HEK293T (cell line): ENCODE measurements at regions not wholly inside any gene's neighbourhood (a gene's known extent, or its start where the extent isn't known, plus 50 kb on each side); places are given as distances from the start of the nearest gene placed in this dataset.

ENCODE experiments used
- CTCF ChIA-PET: fragments of 350-600 bp; formaldehyde crosslinking; extraction: SDS; loops from one replicate; lab custom pipeline; 2021; ENCODE audit warnings: antibody characterized with exemption, inconsistent platforms; lab: Yijun Ruan, JAX
- POLR2A ChIA-PET: fragments of 350-600 bp; formaldehyde crosslinking; extraction: SDS; loops from one replicate; lab custom pipeline; 2020; ENCODE audit warnings: antibody characterized with exemption, inconsistent platforms; lab: Yijun Ruan, JAX
- DNase-seq: peaks from one replicate; pipeline ENCODE4 v3.0.0; 2012; ENCODE audit warnings: mixed read lengths; ENCODE audit errors: extremely low spot score
- ARNT ChIP-seq: fragments of 450-650 bp; IDR thresholded peaks from 2 replicates; pipeline ENCODE4 v1.6.1; 2017; ENCODE audit warnings: mild to moderate bottlenecking
- BHLHE40 ChIP-seq: fragments of 450-650 bp; IDR thresholded peaks from 2 replicates; pipeline ENCODE4 v1.6.1; 2016; ENCODE audit warnings: mild to moderate bottlenecking, moderate library complexity, borderline replicate concordance
- CTBP1 ChIP-seq: fragments of 450-650 bp; IDR thresholded peaks from 2 replicates; pipeline ENCODE4 v1.6.1; 2016; ENCODE audit warnings: borderline replicate concordance
- ELF4 ChIP-seq: fragments of 450-650 bp; IDR thresholded peaks from 2 replicates; pipeline ENCODE4 v1.6.1; 2017; ENCODE audit warnings: antibody characterized with exemption
- FOXA1 ChIP-seq: fragments of 450-650 bp; IDR thresholded peaks from 2 replicates; pipeline ENCODE4 v1.6.1; 2016; ENCODE audit warnings: mild to moderate bottlenecking
- FOXK2 ChIP-seq: fragments of 450-650 bp; IDR thresholded peaks from 2 replicates; pipeline ENCODE4 v1.6.1; 2016; ENCODE audit warnings: mild to moderate bottlenecking
- FOXM1 ChIP-seq: fragments of 450-650 bp; IDR thresholded peaks from 2 replicates; pipeline ENCODE4 v1.6.1; 2017; ENCODE audit warnings: mild to moderate bottlenecking, borderline replicate concordance
- HDGF ChIP-seq: fragments of 450-650 bp; IDR thresholded peaks from 2 replicates; pipeline ENCODE4 v1.6.1; 2017; ENCODE audit warnings: antibody characterized with exemption, borderline replicate concordance
- L3MBTL2 ChIP-seq: fragments of 450-650 bp; conservative IDR thresholded peaks from 2 replicates; pipeline ENCODE4 v1.6.1; 2016; ENCODE audit warnings: mild to moderate bottlenecking
- LEF1 ChIP-seq: fragments of 450-650 bp; IDR thresholded peaks from 2 replicates; pipeline ENCODE4 v1.6.1; 2017; ENCODE audit warnings: mild to moderate bottlenecking, borderline replicate concordance
- NFRKB ChIP-seq: fragments of 450-650 bp; IDR thresholded peaks from 2 replicates; pipeline ENCODE4 v1.6.1; 2016; ENCODE audit warnings: mild to moderate bottlenecking, moderate library complexity
- SP1 ChIP-seq: fragments of 450-650 bp; IDR thresholded peaks from 2 replicates; pipeline ENCODE4 v1.6.1; 2017
- SUZ12 ChIP-seq: fragments of 450-650 bp; IDR thresholded peaks from 2 replicates; pipeline ENCODE4 v1.6.1; 2016; ENCODE audit warnings: mild to moderate bottlenecking
- TARDBP ChIP-seq: fragments of 450-650 bp; IDR thresholded peaks from 2 replicates; pipeline ENCODE4 v1.6.1; 2016
- ZNF384 ChIP-seq: fragments of 450-650 bp; IDR thresholded peaks from 2 replicates; pipeline ENCODE4 v1.6.1; 2016
- TF ChIP-seq, protein P1 (sequence below): fragments of 450-650 bp; IDR thresholded peaks from 2 replicates; pipeline ENCODE4 v1.6.1; 2016

DNA sequence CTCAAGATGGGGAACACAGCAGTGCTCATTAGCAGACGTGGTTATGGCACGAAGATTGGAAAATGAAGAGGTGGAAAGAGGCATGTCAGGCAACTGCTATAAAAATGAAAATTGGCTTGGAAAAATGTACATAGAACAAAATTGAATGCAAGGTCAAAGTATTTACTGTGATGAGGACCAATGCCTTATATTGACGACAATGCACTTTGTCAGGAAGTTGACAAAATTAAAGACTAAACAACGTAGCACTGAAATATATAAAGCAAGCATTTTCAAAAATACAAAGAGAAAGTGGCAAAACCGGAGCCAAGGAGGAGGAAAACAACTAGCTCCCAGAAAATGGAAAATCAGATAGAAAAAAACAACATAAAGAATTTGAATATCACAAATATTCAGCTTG, 113.7 kb upstream of the SGCG start:
- ChIA-PET CTCF (no interaction called here), POLR2A (no interaction called here)
- TF ChIP-seq CTBP1, result no peak
- TF ChIP-seq L3MBTL2, result no peak
- no peak for DNase-seq

DNA sequence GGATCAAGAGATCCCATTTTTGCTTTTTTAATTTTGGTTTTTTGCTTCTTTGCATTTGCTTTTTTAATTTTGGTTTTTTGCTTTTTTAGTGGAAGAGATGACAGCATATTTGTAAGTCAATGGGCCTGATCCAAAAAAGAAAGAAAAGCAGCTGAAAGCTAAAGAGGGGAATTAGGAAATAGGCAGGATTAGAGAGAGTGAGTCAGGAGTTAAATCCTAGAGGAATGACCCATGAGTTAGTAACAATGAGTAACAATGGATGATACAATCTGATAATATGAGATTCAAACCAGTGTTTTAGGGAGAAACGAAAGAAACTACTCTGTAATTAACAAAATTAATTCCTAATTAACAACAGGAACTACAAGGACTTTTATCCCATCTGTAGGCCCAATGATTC, 111.2 kb upstream of the SGCG start:
- POLR2A ChIA-PET, result no interaction called here

DNA sequence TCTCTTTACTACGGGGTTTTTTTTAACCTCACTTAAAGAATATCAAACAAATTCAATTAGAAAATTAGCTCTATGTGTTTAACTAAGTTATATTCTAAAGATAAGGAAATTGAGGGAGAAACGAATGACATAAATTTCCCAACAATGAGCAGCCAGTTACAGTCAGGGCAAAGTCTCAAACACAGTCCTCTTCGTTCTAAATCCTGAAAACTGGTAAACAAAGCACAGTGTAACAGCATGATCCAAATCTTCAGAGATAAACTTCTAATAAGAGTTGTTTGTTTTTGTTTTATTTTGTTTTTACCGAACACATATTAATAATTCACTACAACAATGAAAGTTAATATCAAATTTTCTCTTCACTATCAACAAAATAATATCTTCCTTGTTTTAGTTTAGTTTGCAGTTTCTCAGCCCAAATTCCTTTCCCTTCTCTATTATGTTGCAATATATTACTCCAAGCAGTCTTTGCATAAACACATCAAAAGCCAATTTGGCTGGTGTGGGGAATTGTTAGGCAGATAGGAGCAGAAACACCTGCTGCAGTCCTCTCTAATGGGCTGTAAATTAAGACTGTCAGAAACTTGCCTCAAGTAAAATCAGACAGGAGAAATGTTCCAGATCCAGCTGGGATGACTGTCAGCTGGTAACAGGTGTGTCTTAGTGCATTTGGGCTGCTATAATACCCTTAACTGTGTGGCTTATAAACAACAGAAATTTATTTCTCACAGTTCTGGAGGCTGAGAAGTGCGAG, 106.5 kb upstream of the SGCG start:
- no peak for DNase-seq
- POLR2A ChIA-PET, result no interaction called here
- no peak for TF ChIP-seq FOXA1
- TF ChIP-seq CTBP1, result no peak
- no peak for TF ChIP-seq ELF4
- TF ChIP-seq L3MBTL2, result no peak
- TF ChIP-seq BHLHE40, result no peak
- CTCF ChIA-PET, result no interaction called here

More for the DNA sequence above, 111.2 kb upstream of the SGCG start:
- DNase-seq, result no peak
- CTCF ChIA-PET, result no interaction called here
- TF ChIP-seq FOXK2, result no peak
- no peak for TF ChIP-seq CTBP1
- TF ChIP-seq, protein P1, sequence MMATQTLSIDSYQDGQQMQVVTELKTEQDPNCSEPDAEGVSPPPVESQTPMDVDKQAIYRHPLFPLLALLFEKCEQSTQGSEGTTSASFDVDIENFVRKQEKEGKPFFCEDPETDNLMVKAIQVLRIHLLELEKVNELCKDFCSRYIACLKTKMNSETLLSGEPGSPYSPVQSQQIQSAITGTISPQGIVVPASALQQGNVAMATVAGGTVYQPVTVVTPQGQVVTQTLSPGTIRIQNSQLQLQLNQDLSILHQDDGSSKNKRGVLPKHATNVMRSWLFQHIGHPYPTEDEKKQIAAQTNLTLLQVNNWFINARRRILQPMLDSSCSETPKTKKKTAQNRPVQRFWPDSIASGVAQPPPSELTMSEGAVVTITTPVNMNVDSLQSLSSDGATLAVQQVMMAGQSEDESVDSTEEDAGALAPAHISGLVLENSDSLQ, result no peak
- no peak for TF ChIP-seq NFRKB
- no peak for TF ChIP-seq HDGF
- no peak for TF ChIP-seq ELF4
- no peak for TF ChIP-seq SUZ12
- TF ChIP-seq L3MBTL2, result no peak
- TF ChIP-seq ARNT, result no peak
- TF ChIP-seq FOXA1, result no peak
- no peak for TF ChIP-seq LEF1
- no peak for TF ChIP-seq FOXM1
- no peak for TF ChIP-seq SP1
- no peak for TF ChIP-seq TARDBP

DNA sequence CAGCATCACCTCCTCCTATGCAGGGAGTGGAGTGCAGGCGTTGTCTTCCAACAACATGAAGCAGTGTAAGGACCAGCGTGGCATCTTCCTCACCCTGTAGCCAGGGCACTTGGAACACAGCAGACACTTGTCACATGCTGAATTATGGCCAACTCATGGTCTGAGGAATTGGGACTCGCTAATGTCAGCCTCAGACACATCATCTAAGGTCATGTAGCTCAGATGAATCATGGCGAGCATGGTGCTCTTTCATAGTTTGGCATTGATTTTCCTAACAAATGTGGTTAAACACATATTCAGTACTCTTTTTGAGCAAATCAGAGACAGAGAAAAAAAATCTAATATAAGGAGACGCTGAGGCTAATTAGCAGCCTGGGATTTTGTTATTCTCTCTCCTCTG, 99.6 kb upstream of the SGCG start:
- ChIA-PET POLR2A (no interaction called here), CTCF (no interaction called here)
- no peak for DNase-seq
- TF ChIP-seq, protein P1, result no peak
- TF ChIP-seq FOXA1, result no peak
- no peak for TF ChIP-seq TARDBP
- no peak for TF ChIP-seq HDGF
- no peak for TF ChIP-seq SP1
- no peak for TF ChIP-seq ELF4

DNA sequence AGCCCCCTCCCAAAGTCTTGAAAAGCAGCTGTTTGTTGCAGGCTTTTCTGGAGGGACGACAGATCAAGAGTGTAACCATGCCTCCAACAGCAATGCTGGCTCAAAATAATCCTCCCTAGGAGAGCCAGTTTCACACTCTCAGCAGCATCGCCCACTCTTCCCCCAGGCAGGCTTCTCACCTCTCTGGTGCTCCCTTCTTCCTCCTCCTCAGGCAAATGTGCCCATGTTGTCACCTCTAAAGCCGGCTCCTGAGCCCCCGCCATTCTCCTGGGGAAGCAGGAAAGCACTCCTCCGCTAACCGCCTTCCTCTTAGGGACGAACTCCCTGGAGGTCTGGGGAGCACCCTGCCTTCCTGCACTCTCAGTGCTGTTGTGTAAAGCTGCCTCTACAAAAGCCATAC, 98.9 kb upstream of the SGCG start:
- CTCF ChIA-PET, result no interaction called here
- POLR2A ChIA-PET, result no interaction called here
- TF ChIP-seq NFRKB (no peak), ZNF384 (no peak)
- TF ChIP-seq, protein P1, result no peak
- DNase-seq, result no peak

DNA sequence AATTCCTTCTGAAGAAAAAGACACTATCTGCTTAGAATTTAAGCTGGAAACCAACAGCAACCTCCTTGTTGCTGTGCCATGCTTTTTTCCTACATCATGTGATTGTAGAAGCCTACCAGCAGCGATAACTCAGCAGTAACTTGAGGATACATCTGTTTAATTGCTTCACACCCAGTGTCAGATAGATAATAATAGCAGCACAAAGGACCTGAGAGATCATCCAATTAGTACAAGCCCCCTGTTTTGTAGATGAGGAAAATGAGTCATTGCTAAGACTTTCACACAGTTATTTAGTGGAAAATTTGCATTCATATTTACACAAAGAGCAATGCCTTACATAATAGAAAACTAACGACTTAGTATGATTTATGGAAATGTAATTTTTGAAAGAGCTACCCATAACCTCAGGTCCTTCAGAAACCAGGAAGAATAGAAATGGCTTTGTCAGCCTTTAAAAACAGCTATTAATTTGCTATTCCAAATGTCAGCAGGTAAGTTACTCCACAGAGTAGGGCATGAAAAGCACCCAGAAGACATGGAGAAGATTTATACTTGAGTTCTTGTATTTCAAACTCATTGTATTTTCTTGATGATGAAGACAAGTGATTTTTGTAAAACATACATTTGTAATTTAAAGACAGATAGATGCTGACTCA, 93.7 kb upstream of the SGCG start:
- TF ChIP-seq ELF4 (no peak), NFRKB (no peak), L3MBTL2 (no peak), ZNF384 (no peak), FOXK2 (no peak), TARDBP (no peak), BHLHE40 (no peak)
- DNase-seq, result no peak
- ChIA-PET CTCF (interaction anchor here (0.6 kb wide), 1 partner anchor 57 kb away, joined by 6 read pairs; no protein-coding TSS in a partner anchor), POLR2A (no interaction called here)

DNA sequence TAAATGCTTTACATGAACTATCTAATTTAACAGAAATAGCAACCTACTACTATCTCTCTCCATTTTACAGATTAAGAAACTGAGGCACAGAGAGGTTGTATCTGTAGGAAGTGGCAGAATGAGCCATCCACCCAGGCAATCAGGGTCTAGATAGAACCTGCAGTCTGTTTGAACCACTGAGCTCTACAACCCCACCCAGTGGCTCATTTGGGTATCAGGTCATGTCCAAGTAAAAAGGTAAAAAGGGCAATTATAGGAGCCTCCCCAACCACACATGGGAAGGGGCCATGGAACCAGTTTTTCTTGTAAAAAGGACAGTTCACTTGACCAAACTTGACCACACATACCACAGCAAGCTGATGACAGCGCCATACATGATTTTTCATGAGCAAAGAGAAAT, 92.9 kb upstream of the SGCG start:
- TF ChIP-seq ZNF384 (no peak), FOXA1 (no peak), NFRKB (no peak), ELF4 (no peak), BHLHE40 (no peak), L3MBTL2 (no peak), FOXM1 (no peak), LEF1 (no peak), HDGF (no peak), SP1 (no peak), ARNT (no peak), FOXK2 (no peak), SUZ12 (no peak), CTBP1 (no peak), TARDBP (no peak)
- TF ChIP-seq, protein P1, result no peak
- CTCF ChIA-PET, result no interaction called here
- peak; percentile 31 for DNase-seq
- POLR2A ChIA-PET, result no interaction called here
